GM10266 (cell line): ENCODE measurements at regions not wholly inside any gene's neighbourhood (a gene's known extent, or its start where the extent isn't known, plus 50 kb on each side); places are given as distances from the start of the nearest gene placed in this dataset.

Experiments
- DNase-seq: peaks from one replicate; pipeline ENCODE4 v3.0.0; 2012; ENCODE audit errors: extremely low spot score
- TF ChIP-seq, protein P1 (sequence below): IDR thresholded peaks from 2 replicates; pipeline ENCODE4 v1.5.1; 2012; ENCODE audit warnings: mild to moderate bottlenecking, low read depth; ENCODE audit not compliant: control insufficient read depth, insufficient read depth; ENCODE audit errors: missing control alignments

DNA sequence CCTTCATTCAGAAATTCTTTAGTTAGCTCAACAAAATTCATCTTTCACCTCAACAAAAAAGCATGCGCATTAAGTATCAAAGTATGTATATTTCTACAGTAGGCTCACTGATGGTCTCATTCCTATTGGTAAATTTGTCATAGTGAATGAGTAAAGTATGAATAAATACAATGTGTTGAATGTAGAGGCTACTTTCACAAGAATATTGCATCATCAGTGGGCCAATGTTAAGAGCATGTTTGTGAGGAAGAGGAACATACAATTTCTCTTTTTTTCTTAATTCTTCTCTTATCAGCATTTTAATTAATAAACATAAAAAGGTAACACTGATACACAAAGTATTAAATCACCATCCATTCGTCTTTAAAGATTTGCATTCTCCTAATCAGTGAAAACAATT is 505.1 kb downstream of the CETN3 start:
- DNase-seq = no peak
- TF ChIP-seq, protein P1, sequence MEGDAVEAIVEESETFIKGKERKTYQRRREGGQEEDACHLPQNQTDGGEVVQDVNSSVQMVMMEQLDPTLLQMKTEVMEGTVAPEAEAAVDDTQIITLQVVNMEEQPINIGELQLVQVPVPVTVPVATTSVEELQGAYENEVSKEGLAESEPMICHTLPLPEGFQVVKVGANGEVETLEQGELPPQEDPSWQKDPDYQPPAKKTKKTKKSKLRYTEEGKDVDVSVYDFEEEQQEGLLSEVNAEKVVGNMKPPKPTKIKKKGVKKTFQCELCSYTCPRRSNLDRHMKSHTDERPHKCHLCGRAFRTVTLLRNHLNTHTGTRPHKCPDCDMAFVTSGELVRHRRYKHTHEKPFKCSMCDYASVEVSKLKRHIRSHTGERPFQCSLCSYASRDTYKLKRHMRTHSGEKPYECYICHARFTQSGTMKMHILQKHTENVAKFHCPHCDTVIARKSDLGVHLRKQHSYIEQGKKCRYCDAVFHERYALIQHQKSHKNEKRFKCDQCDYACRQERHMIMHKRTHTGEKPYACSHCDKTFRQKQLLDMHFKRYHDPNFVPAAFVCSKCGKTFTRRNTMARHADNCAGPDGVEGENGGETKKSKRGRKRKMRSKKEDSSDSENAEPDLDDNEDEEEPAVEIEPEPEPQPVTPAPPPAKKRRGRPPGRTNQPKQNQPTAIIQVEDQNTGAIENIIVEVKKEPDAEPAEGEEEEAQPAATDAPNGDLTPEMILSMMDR = no peak

DNA sequence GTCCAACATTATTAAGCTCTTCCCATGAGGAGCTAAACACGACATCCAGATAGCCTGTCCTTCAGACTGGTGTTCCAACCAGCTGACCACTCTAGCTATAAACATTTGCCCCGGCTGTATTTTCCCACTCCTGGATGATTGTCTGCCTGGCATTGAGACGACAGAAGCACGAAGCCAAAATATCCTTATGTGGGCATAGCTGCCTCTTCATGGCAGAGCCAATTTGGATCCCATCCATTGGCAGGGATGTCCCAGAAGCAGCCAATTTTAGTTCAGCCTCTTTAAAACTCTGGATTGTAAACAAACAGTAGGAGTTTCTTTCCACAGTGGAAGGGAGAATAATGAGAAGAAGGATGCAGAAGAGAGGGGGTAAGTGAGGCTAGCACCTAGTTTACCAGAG is 507.6 kb downstream of the CETN3 start:
- TF ChIP-seq, protein P1 = no peak

DNA sequence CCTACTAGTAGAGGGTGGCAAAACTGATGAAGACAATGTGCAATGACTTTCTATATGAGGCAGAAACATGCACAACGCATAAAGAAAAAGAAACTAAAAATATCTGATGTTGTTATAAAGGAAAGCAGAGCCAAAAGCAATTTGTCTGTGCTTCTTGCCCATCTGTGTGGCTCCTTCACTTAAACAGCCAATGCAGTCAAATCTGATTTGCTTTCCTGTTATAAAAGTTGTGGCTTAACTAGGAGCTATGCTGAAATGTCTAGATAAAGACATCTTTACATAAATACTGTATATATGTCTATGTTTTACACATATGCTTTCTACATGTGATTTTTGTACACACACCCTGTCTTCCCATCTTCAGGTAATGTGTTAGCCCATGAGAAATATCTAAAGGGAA is 508.2 kb downstream of the CETN3 start:
- TF ChIP-seq, protein P1 = no peak
- DNase-seq = no peak

More for the DNA sequence above, 507.6 kb downstream of the CETN3 start:
- DNase-seq = no peak

DNA sequence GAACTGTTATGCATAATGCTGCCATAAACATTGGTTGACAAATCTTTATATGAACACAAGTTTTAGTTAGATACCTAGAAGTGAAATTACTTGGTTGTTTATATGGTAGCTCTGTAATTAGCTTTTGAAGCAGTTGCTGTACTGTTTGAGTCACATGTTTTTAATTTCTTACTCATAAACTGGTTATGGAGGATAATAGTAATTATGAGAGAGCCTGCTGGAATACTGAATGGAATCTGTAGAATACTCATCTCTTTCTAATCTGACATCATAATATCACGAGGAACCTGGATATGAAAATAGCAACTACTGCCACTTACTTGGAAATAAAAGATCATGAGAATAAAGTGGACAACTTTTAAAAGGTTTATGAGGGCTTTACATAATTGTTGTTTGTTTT is 509.2 kb downstream of the CETN3 start:
- TF ChIP-seq, protein P1 = no peak
- no peak for DNase-seq

DNA sequence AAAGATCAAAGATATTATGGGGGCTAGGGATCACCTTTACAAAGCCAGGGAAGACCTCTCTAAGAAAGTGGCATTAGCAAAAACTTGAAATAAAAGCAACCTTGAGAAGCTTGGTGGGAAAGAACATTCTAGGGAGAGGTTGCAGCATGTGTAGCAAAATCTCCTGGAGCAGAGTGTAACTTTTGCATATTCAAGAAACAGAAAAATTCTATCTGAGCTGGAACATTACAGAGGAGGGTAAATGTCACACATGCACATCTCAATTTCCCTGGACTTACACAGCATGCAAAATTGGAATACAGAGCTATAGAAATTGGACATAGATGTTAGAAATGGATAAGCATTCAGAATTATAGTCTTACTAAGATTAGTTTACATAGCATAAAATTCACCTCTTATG is 510.0 kb downstream of the CETN3 start:
- DNase-seq = no peak
- TF ChIP-seq, protein P1 = no peak

DNA sequence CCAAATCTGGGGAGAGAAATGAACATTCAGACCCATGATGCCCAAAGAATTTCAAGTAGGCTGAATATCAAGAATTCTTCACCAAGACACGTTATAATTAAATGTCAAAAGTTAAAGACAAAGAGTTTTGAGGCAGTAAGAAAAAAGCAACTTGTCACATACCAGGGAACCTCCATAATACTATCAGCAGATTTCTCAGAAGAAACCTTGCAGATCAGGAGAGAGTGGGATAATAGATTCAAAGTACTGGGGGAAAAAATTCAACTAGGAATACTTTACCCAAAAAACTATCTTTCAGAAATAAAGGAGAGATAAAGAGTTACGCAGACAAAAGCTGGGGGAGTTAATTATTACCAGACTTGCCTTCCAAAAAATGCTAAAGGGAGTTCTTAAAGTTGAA is 516.0 kb downstream of the CETN3 start:
- TF ChIP-seq, protein P1 = no peak
- DNase-seq = no peak

DNA sequence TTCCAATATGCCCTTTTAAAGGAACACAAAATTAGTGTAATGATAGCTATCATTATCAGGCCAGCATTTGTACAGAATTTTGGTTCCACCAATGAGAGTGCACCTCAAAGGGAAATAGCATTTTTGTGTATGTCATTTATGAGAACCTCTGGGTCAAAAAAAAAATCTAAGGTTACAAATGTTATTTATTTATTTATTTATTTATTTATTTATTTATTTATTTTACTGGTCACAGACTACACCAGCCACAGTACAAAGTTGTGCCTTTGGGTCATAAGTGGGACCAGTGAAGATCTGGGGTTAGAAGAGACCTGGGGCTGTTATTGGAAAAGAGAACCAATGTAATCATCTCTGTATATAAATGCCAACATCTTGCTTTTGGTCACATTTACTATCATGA is 523.9 kb downstream of the CETN3 start:
- TF ChIP-seq, protein P1 = no peak
- DNase-seq = no peak
